ENCODE measurements at regions not wholly inside any gene's neighbourhood (a gene's known extent, or its start where the extent isn't known, plus 50 kb on each side); places are given as distances from the start of the nearest gene placed in this dataset.

DNA sequence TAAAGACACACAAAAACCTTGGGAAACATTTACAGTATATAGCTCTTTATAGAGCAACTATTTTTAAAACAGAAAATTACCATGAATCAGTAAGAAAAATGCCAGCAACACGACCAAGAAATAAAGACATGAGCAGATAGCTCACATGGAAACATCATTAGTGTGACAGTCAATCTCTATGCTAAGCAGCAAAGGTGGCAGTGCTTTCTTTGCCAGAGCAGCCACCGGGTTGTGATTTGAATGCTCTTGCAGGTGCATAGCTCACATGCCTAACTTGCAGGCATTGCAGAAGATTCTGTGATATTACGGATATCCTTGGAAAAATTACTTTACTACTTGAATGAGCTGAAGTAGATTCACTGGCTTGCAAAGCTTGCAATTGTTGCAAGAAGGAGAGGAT, 652.9 kb upstream of the C16orf82 start:
- TF ChIP-seq, protein P1, sequence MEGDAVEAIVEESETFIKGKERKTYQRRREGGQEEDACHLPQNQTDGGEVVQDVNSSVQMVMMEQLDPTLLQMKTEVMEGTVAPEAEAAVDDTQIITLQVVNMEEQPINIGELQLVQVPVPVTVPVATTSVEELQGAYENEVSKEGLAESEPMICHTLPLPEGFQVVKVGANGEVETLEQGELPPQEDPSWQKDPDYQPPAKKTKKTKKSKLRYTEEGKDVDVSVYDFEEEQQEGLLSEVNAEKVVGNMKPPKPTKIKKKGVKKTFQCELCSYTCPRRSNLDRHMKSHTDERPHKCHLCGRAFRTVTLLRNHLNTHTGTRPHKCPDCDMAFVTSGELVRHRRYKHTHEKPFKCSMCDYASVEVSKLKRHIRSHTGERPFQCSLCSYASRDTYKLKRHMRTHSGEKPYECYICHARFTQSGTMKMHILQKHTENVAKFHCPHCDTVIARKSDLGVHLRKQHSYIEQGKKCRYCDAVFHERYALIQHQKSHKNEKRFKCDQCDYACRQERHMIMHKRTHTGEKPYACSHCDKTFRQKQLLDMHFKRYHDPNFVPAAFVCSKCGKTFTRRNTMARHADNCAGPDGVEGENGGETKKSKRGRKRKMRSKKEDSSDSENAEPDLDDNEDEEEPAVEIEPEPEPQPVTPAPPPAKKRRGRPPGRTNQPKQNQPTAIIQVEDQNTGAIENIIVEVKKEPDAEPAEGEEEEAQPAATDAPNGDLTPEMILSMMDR (IDR thresholded peaks at IDR 0.05), result no peak
- no peak for TF ChIP-seq POLR2A (IDR thresholded peaks at IDR 0.05)
